Transverse colon (tissue), 3 donors: ENCODE measurements at regions not wholly inside any gene's neighbourhood (a gene's known extent, or its start where the extent isn't known, plus 50 kb on each side); places are given as distances from the start of the nearest gene placed in this dataset.

Experiments
- EP300 ChIP-seq: sonication (generic); formaldehyde crosslinking; IDR thresholded peaks from one replicate; pipeline ENCODE4 v1.6.1; 2017; ENCODE audit warnings: antibody characterized with exemption, low read depth
- POLR2A ChIP-seq: fragments of 450-650 bp; IDR thresholded peaks from one replicate; pipeline ENCODE4 v1.6.1; 2016; ENCODE audit warnings: antibody characterized with exemption, mild to moderate bottlenecking, moderate library complexity
- TF ChIP-seq, protein P1 (sequence below), 5 experiments: fragments of 200-600 bp in 3 of 5; fragments of 450-650 bp in 2 of 5; sonication (generic) in 3 of 5; IDR thresholded peaks; 1 replicate in 2 of 5; 2 replicates in 3 of 5; pipeline ENCODE4 v1.5.1; 2016 to 2017; ENCODE audit warnings: antibody characterized with exemption in 5 of 5, inconsistent platforms in 3 of 5, mild to moderate bottlenecking in 2 of 5, moderate library complexity in 1 of 5

DNA sequence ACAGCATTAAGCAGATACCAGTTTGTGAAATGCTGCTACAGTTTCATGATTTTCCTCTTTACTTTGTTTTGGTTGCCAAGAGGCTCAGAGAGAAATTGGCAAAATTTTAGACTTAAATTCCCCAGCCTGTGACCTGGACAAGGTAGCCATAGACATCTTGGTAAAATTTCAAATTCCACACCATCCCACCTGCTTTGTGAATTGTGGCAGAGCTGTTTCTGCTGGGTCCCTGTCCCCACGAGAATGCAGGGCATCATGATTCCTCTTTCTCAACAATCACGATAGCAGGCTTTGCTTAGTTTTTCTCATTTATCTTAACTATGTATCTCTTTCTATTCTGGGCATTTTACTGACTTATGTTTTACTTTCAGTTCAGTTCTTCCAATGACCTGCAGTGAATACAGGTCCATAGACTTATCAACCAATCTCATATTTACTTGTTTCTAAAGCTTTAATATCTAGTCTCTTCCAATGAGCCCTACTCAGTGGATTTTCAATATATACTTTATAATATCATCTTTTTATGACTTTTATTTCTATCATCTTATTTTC, 351.6 kb downstream of the SOCS6 start:
- TF ChIP-seq, protein P1, sequence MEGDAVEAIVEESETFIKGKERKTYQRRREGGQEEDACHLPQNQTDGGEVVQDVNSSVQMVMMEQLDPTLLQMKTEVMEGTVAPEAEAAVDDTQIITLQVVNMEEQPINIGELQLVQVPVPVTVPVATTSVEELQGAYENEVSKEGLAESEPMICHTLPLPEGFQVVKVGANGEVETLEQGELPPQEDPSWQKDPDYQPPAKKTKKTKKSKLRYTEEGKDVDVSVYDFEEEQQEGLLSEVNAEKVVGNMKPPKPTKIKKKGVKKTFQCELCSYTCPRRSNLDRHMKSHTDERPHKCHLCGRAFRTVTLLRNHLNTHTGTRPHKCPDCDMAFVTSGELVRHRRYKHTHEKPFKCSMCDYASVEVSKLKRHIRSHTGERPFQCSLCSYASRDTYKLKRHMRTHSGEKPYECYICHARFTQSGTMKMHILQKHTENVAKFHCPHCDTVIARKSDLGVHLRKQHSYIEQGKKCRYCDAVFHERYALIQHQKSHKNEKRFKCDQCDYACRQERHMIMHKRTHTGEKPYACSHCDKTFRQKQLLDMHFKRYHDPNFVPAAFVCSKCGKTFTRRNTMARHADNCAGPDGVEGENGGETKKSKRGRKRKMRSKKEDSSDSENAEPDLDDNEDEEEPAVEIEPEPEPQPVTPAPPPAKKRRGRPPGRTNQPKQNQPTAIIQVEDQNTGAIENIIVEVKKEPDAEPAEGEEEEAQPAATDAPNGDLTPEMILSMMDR (IDR thresholded peaks at IDR 0.05) = no peak
- no peak for TF ChIP-seq EP300
- no peak for TF ChIP-seq POLR2A
